ENCODE measurements at regions not wholly inside any gene's neighbourhood (a gene's known extent, or its start where the extent isn't known, plus 50 kb on each side); places are given as distances from the start of the nearest gene placed in this dataset.

DNA sequence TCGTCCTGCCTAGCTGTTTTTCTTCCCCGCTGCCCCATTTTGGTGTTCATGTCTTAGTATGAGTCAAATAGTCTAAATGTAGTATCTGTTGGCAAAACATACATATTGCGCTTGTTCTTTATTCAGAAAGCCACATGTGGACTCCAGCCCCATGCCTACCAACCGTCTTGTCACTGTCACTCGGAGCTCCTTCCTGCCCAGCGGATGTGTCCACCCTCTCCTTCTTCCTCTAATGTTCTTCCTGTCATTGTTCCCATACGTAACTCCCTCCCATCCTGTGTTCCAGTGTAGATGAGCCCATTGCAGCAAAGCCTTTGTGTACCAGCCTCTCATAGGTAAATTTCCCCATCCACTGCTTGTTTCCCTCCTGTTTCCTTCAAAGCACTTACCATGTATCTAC, 120.5 kb downstream of the TMX1 start (continued):
- TF ChIP-seq KDM4A (IDR thresholded peaks at IDR 0.05; ENCODE audit: low read depth, low read length, severe bottlenecking) (no peak), RFX5 (IDR thresholded peaks at IDR 0.05; ENCODE audit: borderline replicate concordance, low read depth, low read length) (no peak)

All from H1 (cell line).